Gastroesophageal sphincter (tissue), 4 donors: ENCODE measurements at regions not wholly inside any gene's neighbourhood (a gene's known extent, or its start where the extent isn't known, plus 50 kb on each side); places are given as distances from the start of the nearest gene placed in this dataset.

Experiments used
- ATAC-seq: fragments of 150-250 bp; one replicate; pipeline ENCODE4 v1.9.1; 2016; ENCODE audit warnings: mild to moderate bottlenecking, moderate library complexity
- H3K27ac ChIP-seq, 4 donors: fragments of 200-600 bp; sonication (generic) in 3 of 4; 1 replicate in 3 of 4; 2 replicates in 1 of 4; pipeline ENCODE4 v1.5.1; 2016 to 2019
- H3K27me3 ChIP-seq: fragments of 200-600 bp; sonication (generic); one replicate; pipeline ENCODE4 v1.5.1; 2019
- H3K36me3 ChIP-seq, 2 donors: fragments of 200-600 bp; sonication (generic); one replicate each; pipeline ENCODE4 v1.5.1; 2019; ENCODE audit warnings: control low read depth in 1 of 2
- H3K4me1 ChIP-seq, 3 donors: fragments of 200-600 bp; sonication (generic); 1 replicate in 2 of 3; 2 replicates in 1 of 3; pipeline ENCODE4 v1.5.1; 2016 to 2019; ENCODE audit warnings: control low read depth in 2 of 3
- H3K4me3 ChIP-seq, 2 donors: fragments of 200-600 bp; sonication (generic); one replicate each; pipeline ENCODE4 v1.5.1; 2019; ENCODE audit warnings: mild to moderate bottlenecking in 1 of 2, moderate library complexity in 1 of 2
- H3K9me3 ChIP-seq, 3 donors: fragments of 200-600 bp; sonication (generic); one replicate each; pipeline ENCODE4 v1.5.1; 2017 to 2019; ENCODE audit warnings: control low read depth in 2 of 3
- EP300 ChIP-seq: sonication (generic); formaldehyde crosslinking; IDR thresholded peaks from one replicate; pipeline ENCODE4 v1.6.1; 2017; ENCODE audit warnings: antibody characterized with exemption, mild to moderate bottlenecking
- POLR2A ChIP-seq, 2 donors: fragments of 450-650 bp; IDR thresholded peaks; one replicate each; pipeline ENCODE4 v1.6.1; 2017; ENCODE audit warnings: antibody characterized with exemption in 2 of 2, mild to moderate bottlenecking in 2 of 2, moderate library complexity in 1 of 2
- POLR2AphosphoS5 ChIP-seq: sonication (generic); formaldehyde crosslinking; IDR thresholded peaks from one replicate; pipeline ENCODE4 v1.6.1; 2017; ENCODE audit warnings: antibody characterized with exemption
- WGBS, 2 donors: methylation state at CpG; one replicate each; pipeline ENCODE4 v1.1.5; 2018; ENCODE audit warnings: low coverage in 1 of 2; 5-methylcytosine and 5-hydroxymethylcytosine counted together
- TF ChIP-seq, protein P1 (sequence below), 4 experiments: fragments of 200-600 bp in 2 of 4; fragments of 450-650 bp in 2 of 4; sonication (generic) in 1 of 4; IDR thresholded peaks; one replicate each; pipeline ENCODE4 v1.5.1; 2017 to 2019; ENCODE audit warnings: antibody characterized with exemption in 4 of 4, mild to moderate bottlenecking in 2 of 4, moderate library complexity in 2 of 4

DNA sequence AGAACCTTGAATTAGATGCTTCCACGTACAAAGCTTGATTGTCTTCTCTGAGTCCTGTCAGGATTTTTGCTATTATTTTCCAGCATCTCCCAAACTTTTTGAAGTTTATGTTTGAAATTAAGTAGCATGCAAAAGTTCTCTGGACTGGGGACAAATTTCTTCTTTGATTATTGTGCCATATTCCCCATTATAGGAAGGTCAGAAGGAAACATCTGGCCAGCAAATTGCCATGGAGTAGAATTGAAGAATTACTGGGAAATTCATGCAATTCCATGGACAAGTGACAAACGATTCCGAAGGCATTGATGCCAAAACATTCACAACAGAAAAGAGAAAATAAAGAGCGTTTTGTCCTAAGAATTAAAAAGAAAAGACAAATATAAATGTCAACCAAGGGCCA lies 737.2 kb downstream of the CDH11 start:
- Histone ChIP-seq H3K4me3 (no peak overlapping the region), H3K9me3 (no peaks in the 10 kb centered on the region), H3K36me3 (no peaks in the 10 kb centered on the region), H3K27ac (no peak overlapping the region), H3K4me1 (no peaks in the 10 kb centered on the region), H3K27me3 (no peaks in the 10 kb centered on the region)
- no peak for ATAC-seq
- TF ChIP-seq POLR2A (IDR thresholded peaks at IDR 0.05) (no peak), EP300 (no peak), POLR2AphosphoS5 (no peak)
- TF ChIP-seq, protein P1, sequence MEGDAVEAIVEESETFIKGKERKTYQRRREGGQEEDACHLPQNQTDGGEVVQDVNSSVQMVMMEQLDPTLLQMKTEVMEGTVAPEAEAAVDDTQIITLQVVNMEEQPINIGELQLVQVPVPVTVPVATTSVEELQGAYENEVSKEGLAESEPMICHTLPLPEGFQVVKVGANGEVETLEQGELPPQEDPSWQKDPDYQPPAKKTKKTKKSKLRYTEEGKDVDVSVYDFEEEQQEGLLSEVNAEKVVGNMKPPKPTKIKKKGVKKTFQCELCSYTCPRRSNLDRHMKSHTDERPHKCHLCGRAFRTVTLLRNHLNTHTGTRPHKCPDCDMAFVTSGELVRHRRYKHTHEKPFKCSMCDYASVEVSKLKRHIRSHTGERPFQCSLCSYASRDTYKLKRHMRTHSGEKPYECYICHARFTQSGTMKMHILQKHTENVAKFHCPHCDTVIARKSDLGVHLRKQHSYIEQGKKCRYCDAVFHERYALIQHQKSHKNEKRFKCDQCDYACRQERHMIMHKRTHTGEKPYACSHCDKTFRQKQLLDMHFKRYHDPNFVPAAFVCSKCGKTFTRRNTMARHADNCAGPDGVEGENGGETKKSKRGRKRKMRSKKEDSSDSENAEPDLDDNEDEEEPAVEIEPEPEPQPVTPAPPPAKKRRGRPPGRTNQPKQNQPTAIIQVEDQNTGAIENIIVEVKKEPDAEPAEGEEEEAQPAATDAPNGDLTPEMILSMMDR (IDR thresholded peaks at IDR 0.05): no peak
- 59 to 81% methylated on average over 3 to 4 of the region's 4 CpGs for WGBS, 2 donors

DNA sequence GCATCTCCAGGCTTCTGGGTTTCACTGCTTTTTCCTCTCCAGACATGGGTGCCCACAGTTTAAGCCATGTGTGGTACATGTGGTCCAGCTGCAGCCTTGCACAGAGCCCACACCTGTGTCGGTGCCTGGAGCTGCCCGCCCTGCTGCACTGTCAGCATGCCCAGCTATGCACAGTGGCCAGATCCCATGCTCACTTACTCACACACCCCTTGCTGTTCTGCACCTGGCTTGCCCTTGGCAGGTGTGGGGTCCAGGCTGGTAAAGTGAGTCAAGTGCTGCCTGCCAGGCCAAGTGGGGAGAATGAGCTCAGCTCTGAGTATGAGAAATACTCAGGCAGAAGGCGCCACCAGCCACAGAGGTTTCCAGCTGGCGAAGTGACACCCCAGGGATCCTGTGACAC lies 739.9 kb downstream of the CDH11 start:
- Histone ChIP-seq H3K27ac (no peak overlapping the region), H3K4me3 (no peak overlapping the region), H3K4me1 (no peaks in the 10 kb centered on the region), H3K36me3 (no peaks in the 10 kb centered on the region), H3K27me3 (no peaks in the 10 kb centered on the region), H3K9me3 (no peaks in the 10 kb centered on the region)
- ATAC-seq: no peak
- TF ChIP-seq POLR2AphosphoS5: no peak
- TF ChIP-seq, protein P1 (IDR thresholded peaks at IDR 0.05): no peak
- TF ChIP-seq POLR2A (IDR thresholded peaks at IDR 0.05): no peak
- no peak for TF ChIP-seq EP300
- WGBS, 2 donors: 83 to 92% methylated on average over 1 to 4 of the region's 4 CpGs

DNA sequence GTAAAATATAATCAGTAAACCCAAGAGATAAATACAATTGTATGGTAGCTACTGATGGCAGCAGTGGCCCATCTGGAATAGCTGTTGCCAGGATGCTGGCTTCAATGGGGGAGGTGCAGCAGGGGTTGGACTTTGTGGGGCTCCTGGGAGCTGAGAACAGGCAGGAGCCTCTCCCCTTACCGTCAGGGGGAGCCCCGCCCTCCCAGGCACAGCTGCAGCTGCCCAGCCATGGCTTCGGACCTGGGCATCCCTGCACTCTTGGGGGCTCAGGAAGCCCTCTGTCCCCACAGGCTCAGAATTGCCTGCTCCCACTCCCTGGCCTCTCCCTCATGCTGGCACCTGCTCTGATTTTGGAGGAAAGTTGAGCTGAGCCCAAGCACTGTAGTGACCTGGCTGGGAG lies 741.1 kb downstream of the CDH11 start:
- no peak overlapping the region for H3K4me3 ChIP-seq
- H3K27ac ChIP-seq: no peak overlapping the region
- no peak for ATAC-seq
- no peaks in the 10 kb centered on the region for H3K4me1 ChIP-seq
- no peaks in the 10 kb centered on the region for H3K36me3 ChIP-seq
- no peaks in the 10 kb centered on the region for H3K9me3 ChIP-seq
- H3K27me3 ChIP-seq: no peaks in the 10 kb centered on the region
- WGBS, 2 donors: 83% methylated on average over 3 of the region's 3 CpGs; no CpG with 5 or more reads in 1 of the 2 donors
- TF ChIP-seq EP300: no peak
- TF ChIP-seq POLR2A (IDR thresholded peaks at IDR 0.05): no peak
- TF ChIP-seq, protein P1 (IDR thresholded peaks at IDR 0.05): no peak
- TF ChIP-seq POLR2AphosphoS5: no peak

DNA sequence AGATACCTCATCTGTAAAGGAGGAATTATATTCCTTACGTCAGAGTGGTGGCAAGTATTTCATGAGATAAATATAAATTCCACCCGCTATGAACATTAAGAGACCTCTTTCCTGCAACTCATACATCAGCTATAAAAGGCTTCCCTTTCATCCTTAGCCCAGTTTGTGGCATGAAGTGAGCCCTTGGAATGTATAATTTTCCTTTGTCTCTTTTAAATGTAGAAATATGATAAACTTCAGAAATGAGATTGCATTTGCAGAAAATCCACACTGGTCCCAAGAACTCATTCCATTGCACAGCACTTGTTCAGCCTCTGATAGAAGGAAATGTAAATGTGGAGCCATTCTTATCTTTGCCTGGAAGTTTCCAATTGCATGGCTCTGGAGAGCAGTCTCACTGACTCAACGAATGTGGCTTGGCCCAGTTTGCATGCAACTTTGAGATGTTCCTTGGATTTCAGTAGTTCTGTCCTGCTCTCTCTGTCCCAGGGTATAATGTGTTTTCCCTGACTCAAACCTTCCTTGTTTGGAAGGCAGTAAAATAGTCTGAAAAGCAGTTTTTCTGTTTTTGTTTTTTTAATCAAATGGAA lies 746.4 kb downstream of the CDH11 start:
- no peak for TF ChIP-seq EP300
- TF ChIP-seq POLR2A (IDR thresholded peaks at IDR 0.05): no peak
- no peak for TF ChIP-seq POLR2AphosphoS5
- TF ChIP-seq, protein P1 (IDR thresholded peaks at IDR 0.05): no peak
- ATAC-seq: no peak
- H3K27me3 ChIP-seq: no peaks in the 10 kb centered on the region
- H3K9me3 ChIP-seq: no peaks in the 10 kb centered on the region
- no peak overlapping the region for H3K4me3 ChIP-seq
- peaks cover 0 to 1% (median 0%) of the 10 kb centered on the region in 3 donors for H3K4me1 ChIP-seq
- H3K36me3 ChIP-seq: no peaks in the 10 kb centered on the region
- WGBS, 2 donors: 54 to 81% methylated on average over 2 to 3 of the region's 3 CpGs
- H3K27ac ChIP-seq: no peak overlapping the region

DNA sequence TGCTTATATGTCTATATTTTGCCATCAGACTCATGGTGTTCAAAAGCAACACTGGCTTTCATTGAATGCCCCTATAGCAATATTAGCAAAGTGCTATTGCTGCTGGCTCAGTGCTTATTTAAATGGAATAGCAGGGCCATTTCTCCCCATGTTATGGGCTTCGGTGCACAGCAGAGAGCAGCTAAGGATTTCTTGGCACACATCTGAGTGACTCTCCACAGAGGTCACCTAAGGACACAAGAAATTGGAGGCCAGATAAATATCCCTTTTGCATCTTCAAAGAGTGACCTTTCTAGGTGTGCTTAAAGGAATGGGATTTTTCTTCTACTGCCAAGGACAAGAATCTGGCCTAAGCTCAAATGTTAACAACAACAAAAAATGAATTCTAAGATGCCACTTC lies 751.8 kb downstream of the CDH11 start:
- Histone ChIP-seq H3K27ac (no peak overlapping the region), H3K4me3 (no peak overlapping the region), H3K27me3 (no peaks in the 10 kb centered on the region), H3K4me1 (peaks cover 0 to 13% (median 0%) of the 10 kb centered on the region in 3 donors), H3K9me3 (no peaks in the 10 kb centered on the region), H3K36me3 (no peaks in the 10 kb centered on the region)
- WGBS, 2 donors: 14% methylated on average over 1 of the region's 1 CpG; no CpG with 5 or more reads in 1 of the 2 donors
- no peak for ATAC-seq
- TF ChIP-seq POLR2AphosphoS5 (no peak), EP300 (no peak), POLR2A (IDR thresholded peaks at IDR 0.05) (no peak)
- TF ChIP-seq, protein P1 (IDR thresholded peaks at IDR 0.05): no peak
